ENCODE measurements at regions not wholly inside any gene's neighbourhood (a gene's known extent, or its start where the extent isn't known, plus 50 kb on each side); places are given as distances from the start of the nearest gene placed in this dataset.

- no peak for TF ChIP-seq GATA2 (IDR thresholded peaks at IDR 0.05; ENCODE audit: low read depth, low read length)
These were observed 638.7 kb upstream of the FANCL start for GRCh38 chr2:58879834-58880233.

DNA sequence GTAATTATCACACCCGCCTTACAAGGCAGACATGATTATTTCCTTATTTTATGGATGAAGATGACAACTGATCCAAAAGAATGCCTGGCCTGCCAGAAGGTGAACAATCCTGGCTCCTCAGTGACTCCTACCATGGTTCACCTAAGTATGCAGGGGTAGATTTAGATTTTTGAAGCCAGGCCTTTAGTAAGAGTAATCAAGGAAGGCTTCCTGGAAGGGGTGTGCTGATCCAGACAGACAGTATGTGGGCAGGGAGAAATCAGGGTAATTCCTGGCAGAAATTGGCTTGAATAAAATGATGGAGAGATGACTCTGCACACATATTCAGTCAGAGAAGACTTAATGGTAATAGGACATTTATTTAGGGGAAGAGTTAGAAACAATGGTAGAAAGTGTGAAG is 637.7 kb upstream of the FANCL start:
- no peak for TF ChIP-seq GATA2 (IDR thresholded peaks at IDR 0.05; ENCODE audit: low read depth, low read length)
- TF ChIP-seq GATA3 (IDR thresholded peaks at IDR 0.05; ENCODE audit: low read depth, low read length) = no peak

GRCh38 chr2:58876126-58876525 is 635.0 kb upstream of the FANCL start:
- TF ChIP-seq GATA3 (IDR thresholded peaks at IDR 0.05; ENCODE audit: low read depth, low read length) (no peak), GATA2 (IDR thresholded peaks at IDR 0.05; ENCODE audit: low read depth, low read length) (no peak)

DNA sequence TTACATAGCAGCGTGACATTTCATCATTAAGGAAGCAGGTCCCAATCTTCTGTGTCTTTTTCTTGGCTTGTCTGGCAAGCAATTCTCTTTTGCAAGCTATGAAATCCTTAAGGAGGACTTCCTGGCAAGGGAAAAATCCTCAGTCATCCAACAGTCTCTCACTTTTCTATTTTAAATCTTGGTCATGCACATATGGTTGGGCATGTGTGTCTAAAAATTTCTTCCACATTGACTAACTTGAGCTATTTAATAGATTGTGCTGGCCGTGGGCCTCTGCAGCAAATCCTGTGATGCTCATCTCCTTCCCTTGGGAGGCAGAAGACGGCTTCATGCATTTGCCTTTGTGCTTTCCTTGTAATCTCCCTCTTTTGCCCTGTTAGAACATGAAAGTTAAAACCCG is 634.3 kb upstream of the FANCL start:
- no peak for TF ChIP-seq GATA2 (IDR thresholded peaks at IDR 0.05; ENCODE audit: low read depth, low read length)
- TF ChIP-seq GATA3 (IDR thresholded peaks at IDR 0.05; ENCODE audit: low read depth, low read length) = no peak

GRCh38 chr2:58871469-58872142 is 630.5 kb upstream of the FANCL start:
- TF ChIP-seq GATA3 (IDR thresholded peaks at IDR 0.05; ENCODE audit: low read depth, low read length) = no peak

DNA sequence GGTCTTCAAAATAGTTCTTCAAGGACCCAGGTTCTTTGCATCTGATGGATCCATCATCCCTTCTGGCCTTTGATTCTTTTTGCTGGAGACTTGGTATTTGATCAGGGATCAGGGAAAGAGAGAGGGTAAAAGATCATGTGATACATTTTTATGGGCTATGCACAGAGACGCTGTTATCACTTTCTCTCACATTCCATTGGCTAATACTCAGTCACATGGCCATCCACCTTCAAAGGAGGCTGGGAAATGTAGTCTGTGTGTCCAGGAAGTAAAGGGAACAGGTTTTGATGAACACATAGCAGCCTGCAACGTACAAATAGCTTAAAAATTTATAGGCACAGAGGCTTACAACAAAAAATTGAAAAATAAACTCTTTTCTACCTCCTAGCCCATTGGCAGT is 629.6 kb upstream of the FANCL start:
- no peak for TF ChIP-seq GATA2 (IDR thresholded peaks at IDR 0.05; ENCODE audit: low read depth, low read length)
- no peak for TF ChIP-seq GATA3 (IDR thresholded peaks at IDR 0.05; ENCODE audit: low read depth, low read length)

DNA sequence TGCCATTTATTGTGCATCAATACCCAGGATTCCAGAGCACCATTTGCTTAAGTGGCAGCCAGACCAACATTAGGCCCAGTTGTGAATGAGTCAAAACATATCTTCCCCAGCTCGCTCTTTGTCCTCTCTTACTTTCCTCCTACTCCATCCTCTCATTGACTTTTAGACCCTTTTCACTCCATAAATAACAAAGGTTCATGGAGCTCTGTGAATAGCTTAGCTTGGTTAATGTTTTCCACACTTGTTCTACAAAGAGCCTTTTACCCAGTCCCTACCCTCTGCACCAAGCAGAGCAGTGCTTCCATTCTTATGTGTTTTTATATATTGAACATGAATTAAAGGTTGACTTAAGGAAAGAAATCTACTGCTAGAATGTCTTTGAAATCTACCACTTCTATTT is 625.8 kb upstream of the FANCL start:
- TF ChIP-seq GATA2 (IDR thresholded peaks at IDR 0.05; ENCODE audit: low read depth, low read length) (no peak), GATA3 (IDR thresholded peaks at IDR 0.05; ENCODE audit: low read depth, low read length) (no peak)

GRCh38 chr2:58866527-58866926 is 625.4 kb upstream of the FANCL start:
- no peak for TF ChIP-seq GATA2 (IDR thresholded peaks at IDR 0.05; ENCODE audit: low read depth, low read length)
- TF ChIP-seq GATA3 (IDR thresholded peaks at IDR 0.05; ENCODE audit: low read depth, low read length) = no peak

GRCh38 chr2:58866040-58866439 is 624.9 kb upstream of the FANCL start:
- no peak for TF ChIP-seq GATA2 (IDR thresholded peaks at IDR 0.05; ENCODE audit: low read depth, low read length)
- no peak for TF ChIP-seq GATA3 (IDR thresholded peaks at IDR 0.05; ENCODE audit: low read depth, low read length)

DNA sequence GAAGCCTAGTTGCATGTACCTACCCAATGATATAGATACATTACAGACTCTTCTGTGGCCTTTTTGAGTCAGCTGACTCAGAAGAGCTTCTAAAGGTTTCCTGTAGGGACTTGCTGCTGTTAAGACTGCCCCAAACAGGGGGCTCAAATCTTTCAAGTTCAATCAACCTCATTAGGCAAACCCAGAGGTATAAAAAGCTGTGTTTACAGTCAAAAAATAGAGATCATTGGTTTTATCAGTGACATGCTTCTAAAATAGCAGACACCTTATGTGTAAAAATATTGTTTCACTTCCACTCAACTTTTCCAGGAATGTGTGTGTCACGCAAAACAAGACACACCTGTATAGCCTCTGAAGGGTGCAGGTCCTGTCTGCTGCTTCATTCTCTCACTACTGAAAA is 624.3 kb upstream of the FANCL start:
- no peak for TF ChIP-seq GATA3 (IDR thresholded peaks at IDR 0.05; ENCODE audit: low read depth, low read length)
- TF ChIP-seq GATA2 (IDR thresholded peaks at IDR 0.05; ENCODE audit: low read depth, low read length) = no peak

DNA sequence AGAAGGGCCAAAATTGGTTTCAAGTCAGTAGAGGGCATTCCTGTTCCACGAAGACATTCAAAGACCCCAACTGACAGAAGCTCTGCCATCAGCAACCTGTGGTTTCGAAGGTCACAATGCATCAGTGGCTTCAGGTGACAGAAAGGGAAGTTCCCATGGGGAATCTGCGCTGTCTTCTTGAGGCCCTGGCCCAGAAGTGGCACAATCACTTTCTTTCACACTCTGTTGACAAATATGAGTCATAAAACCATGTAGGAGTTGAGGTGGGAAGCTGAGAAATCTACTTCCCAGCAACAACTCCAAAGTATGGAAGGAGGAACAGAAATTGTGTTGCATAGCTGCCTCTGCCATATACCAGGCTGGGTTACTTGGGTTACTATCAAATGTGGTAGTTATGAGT is 621.1 kb upstream of the FANCL start:
- TF ChIP-seq GATA3 (IDR thresholded peaks at IDR 0.05; ENCODE audit: low read depth, low read length) = no peak
- no peak for TF ChIP-seq GATA2 (IDR thresholded peaks at IDR 0.05; ENCODE audit: low read depth, low read length)

DNA sequence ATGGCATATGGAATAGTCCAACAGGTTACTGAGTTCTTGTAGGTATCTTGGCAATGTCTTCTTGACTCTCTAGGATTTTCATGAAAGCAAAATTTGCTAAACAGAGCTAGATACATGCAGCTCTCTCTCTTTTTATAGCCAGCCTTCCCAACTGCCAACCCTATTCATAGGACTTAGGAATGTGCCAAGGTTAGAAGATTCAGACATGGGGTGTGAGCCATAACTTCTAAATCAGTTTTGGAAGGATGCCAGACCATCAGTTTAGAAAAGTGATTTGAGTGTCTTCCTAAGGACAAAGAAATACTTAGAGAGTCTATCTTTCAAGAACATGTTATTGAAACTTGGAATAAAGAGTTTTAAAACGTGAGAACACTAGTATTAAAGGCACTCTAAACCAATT is 619.5 kb upstream of the FANCL start:
- TF ChIP-seq GATA2 (IDR thresholded peaks at IDR 0.05; ENCODE audit: low read depth, low read length) (no peak), GATA3 (IDR thresholded peaks at IDR 0.05; ENCODE audit: low read depth, low read length) (no peak)

DNA sequence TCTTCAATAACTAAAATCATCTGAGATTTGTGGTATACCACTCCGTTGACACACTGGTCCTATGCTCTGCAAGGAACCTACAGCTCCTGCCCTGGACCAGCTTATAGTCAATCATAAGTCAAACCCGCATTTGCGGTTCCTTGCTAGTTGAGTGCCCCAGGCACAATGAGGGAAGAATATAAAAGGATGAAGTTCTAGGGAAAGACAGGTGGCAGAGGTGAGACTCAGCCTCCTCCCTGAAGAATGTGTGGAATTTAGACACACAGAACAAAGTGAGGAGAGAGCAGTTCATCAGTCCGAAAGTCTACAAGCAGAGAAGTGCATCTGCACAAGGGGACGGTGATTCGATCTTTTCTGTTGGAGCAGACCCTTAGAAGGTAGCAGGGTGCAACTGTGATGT is 615.0 kb upstream of the FANCL start:
- TF ChIP-seq GATA3 (IDR thresholded peaks at IDR 0.05; ENCODE audit: low read depth, low read length) (no peak), GATA2 (IDR thresholded peaks at IDR 0.05; ENCODE audit: low read depth, low read length) (no peak)

DNA sequence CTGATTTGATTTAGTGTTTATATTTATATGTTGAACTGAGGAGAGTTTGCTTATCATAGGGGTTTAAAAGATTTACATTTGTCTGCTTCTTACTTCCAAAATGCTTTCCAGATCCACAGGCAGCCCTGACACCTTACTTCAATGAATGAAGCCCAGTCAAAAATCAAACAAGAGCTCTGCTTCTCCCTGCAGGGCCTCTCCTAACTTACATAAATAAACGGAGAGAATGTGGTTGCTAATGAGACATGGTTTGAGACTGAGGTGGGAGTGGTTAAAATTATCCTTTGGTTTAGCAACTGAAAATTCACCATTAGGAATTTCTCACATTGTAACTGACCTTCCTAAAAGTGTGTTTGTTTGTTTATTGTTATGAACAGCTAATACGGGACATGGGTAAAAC is 612.3 kb upstream of the FANCL start:
- TF ChIP-seq GATA2 (IDR thresholded peaks at IDR 0.05; ENCODE audit: low read depth, low read length) (no peak), GATA3 (IDR thresholded peaks at IDR 0.05; ENCODE audit: low read depth, low read length) (no peak)

DNA sequence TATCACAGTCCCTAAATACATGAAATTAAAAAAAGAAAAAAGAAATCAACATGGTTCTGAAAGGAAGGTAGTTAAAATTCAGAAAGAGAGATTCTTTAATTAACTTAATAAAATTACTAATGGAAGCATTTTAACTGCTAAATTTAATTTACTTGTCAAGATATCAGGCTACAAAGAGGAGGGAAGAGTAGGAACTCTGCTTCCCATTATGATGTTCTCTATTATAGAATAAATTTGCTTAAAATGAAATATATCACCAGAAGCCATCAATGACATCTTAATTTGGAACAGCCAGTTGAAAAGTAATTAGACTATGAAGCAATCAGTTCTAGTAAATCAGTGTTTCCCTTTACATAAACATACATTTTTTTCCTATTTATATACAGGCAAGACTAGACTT is 611.8 kb upstream of the FANCL start:
- TF ChIP-seq GATA3 (IDR thresholded peaks at IDR 0.05; ENCODE audit: low read depth, low read length) (no peak), GATA2 (IDR thresholded peaks at IDR 0.05; ENCODE audit: low read depth, low read length) (no peak)

GRCh38 chr2:58852243-58852642 is 611.1 kb upstream of the FANCL start:
- TF ChIP-seq GATA3 (IDR thresholded peaks at IDR 0.05; ENCODE audit: low read depth, low read length) = no peak
- TF ChIP-seq GATA2 (IDR thresholded peaks at IDR 0.05; ENCODE audit: low read depth, low read length) = no peak
